DLD1 (cell line): ENCODE measurements at regions not wholly inside any gene's neighbourhood (a gene's known extent, or its start where the extent isn't known, plus 50 kb on each side); places are given as distances from the start of the nearest gene placed in this dataset.

Source experiments
- in situ Hi-C: cut with HindIII; loops from 2 replicates; pipeline ENCODE4 v1.10.0; 2017; ENCODE audit warnings: low sequenced_read_pairs

DNA sequence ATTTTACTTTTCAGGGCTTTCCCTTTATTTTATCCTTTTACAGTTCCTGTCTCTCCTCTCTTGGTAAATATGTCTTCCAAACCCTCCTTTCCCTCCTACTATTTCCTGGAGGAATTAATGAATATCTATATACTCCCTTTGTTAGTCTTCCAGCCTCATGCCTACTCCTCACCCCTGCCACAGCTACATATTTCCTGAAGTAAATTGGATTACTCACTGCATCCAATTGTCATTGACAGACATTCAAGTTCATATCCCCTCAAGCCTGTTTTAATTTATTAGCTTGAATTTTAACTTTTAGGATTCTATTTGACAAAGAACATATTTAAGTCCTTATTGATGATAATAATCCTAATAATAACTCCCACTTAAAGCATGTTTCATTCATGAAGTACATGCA is 314.5 kb downstream of the TMEM161B start:
- in situ Hi-C loops: no loop called here

DNA sequence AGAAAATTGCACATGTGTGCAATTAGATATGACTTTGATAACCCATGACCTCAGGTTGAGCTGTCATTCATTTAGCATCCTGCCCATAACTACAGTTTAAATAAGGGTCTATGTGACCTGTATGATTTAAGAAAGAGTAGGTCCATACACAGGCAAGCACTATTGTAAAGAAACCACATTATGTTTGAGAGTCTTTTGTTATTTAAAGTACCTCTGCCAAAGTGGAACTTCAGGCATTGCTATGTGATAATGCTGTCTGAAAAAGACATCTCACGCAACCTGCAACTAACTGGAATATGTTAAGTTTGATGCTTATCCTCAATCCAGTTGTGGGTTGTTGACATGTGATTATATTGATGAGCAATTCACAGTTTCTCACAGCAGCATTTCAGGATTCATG is 317.0 kb downstream of the TMEM161B start:
- in situ Hi-C loops: no loop called here

DNA sequence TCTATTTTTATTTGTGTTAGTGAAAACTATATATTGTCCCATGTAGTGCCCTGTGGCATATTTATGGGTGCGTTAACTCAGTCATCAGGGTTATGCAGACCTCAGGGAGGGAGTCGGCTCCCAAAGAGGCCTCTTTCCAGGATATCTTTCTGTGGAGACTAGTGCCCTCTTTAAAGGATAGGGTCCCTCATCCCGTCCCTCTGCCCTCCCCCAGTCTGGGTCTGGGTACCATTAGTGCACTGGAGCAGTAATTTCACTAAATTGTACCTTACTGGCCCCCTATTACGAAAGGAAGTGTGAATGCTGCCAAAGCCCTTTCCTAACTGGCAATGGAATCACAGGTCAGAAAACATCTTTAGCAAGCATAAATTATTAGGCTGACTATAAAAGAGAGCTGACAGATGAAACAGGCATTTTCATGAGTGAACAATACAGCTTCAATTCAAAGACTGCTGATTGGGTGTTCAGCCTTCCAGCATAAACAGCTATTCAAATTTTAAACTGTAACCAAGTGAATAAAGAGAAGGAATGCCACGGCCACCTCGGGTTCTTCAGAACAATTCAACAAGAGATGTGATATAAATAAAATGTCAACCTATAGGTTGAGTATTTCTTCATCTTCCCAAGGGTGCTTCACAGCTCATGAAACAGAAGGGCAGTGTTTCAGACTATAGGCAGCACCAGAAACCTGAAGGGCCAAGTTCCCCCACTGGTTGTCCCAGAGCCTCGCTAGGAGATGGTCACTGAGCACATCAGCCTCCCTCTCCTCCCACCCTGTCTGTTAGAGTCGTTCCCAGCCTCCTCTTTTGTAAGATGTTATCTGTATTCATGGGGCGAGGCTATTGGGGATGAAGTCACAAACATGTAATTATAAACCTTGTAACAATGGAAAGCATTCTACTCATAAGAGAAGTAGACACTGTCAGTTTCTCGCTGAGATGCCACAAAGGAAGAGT is 318.7 kb downstream of the TMEM161B start:
- in situ Hi-C loops: no loop called here

DNA sequence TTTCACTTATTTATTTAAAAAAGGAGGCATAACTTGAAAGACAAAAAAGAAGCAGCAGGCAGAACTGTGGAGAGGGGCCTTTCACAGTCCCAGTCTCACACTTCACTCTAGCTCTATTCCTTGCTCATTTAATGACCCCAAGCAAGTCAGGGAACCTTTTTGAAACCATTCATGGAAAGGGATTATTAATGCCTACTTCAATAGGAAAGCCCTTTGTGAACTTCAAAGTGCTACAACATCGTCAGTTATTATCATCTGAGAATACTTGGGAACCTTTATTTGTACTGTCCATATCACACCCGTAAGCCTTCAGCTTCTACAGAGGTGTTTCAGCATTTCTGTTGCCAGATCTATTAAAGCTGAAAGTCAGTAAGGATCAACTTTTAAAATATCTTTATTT is 320.2 kb downstream of the TMEM161B start:
- in situ Hi-C loops: no loop called here

DNA sequence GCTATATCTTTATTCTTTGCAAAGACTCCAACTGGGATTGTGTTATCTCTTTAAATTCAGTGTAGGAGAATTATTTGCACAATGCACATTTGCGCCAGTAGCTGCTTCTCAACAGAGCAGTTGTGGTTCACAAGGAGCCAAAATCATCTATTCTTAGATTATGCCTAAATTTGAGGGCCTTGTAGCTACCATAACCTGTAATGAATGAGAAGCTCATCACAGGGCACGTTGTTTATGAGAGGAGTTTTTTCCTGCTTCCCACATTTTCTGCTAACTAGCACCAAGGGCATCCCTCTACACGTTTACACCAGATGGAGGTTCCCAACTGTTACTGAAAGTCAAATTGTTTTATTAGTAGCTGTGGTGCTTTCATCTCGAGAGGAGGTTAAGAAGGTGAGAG is 322.4 kb downstream of the TMEM161B start:
- in situ Hi-C loops: no loop called here

DNA sequence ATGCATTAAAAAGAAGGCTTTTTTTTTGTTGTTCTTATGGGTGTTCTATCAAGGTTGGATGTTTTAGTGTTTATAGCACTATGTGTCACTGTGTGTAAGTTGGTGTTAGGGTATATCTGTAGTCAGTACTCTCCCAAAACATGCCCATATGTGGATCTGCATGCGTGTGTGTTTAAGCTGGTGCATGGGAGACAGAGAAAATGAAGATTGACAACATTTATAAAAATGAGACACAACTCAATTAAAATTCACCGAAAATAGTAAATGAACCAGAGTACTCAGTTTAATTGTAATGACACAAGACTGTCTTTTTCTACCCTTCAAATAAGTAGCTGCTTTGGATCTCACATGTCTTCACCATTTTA is 323.4 kb downstream of the TMEM161B start:
- in situ Hi-C loops: no loop called here

DNA sequence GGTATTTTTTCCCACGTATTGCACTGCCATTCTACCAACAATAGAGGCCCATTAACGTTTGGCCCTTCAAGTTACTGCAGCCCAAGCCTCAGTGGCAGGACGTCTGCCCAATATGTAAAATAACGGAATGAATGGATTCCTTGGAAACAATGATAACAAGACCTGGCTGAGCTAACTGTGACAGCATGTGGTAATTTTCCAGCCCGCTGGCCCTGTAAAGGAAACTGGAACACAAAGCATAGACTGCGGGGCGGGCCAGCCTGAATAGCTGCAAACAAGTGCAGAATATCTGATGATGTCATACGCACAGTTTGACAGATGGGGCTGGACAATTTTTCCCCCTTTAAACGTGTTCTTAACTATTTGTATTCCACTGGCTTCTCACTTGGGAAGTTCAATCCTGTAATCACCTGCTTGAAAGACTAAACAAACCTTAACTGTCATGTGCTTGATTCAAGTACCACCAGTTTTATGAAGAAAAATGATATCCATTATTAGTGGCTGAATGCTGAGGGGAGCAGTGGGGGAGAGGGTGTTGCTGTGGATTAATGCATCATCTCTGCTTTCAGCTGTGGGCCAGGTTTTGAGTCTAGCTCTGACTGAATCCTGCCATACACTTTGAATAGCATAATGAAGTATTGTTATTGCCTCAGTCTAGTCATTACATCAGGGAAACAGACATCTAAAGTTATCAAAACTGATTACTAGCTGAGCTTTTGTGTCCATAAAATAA is 323.9 kb downstream of the TMEM161B start:
- in situ Hi-C loops: no loop called here

DNA sequence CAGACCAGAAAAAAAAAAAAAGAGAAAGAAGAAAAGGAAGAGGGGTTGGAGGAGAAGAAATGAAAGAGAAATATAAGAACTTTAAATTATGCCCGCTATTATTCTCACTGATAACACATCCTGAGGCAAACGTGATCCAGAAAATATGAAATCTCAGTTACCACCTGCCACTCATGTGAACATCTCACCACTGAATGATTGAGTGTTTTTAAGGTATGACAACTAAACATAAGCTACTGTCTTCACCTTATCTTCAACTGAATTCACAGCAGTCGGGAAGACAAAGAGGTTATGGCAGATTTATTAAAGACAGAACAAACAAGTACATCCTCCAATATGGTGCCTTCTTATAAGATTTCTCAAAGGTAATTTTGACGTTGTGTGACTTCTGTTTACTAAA is 327.9 kb downstream of the TMEM161B start:
- in situ Hi-C loops: no loop called here

DNA sequence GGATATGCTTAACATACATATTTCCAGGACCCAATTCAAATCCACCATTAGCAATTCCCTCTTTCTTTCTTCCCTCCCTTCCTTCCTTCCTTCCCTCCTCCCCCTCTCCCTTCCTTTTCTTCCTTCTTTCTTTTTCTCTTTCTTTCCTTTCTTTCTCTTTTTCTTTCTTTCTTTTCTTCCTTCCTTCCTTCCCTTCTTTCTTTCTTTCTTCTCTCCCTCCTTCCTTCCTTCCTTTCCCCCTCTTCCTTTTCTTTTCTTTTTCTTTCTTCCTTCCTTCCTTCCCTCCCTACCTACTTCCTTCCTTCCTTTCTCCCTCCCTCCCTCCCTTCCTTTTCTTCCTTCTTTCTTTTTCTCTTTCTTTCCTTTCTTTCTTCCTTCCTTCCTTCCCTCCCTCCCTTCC is 332.0 kb downstream of the TMEM161B start:
- in situ Hi-C loops: no loop called here

DNA sequence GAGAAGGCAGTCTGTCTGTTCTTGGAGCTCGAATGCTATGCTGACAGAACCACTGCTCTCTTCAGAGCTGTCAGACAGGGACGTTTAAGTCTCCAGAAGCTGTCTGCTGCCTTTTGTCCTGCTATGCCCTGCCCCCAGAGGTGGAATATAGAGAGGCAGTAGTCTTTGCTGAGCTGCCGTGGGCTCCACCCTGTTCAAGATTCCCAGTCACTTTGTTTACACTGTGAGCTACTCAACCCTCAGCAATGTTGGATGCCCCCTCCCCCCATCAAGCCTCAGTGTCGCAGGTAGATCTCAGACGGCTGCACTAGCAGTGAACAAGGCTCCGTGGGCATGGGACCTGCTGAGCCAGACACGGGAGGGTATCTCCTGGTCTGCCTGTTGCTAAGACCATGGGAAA is 344.2 kb downstream of the TMEM161B start:
- in situ Hi-C loops: no loop called here

DNA sequence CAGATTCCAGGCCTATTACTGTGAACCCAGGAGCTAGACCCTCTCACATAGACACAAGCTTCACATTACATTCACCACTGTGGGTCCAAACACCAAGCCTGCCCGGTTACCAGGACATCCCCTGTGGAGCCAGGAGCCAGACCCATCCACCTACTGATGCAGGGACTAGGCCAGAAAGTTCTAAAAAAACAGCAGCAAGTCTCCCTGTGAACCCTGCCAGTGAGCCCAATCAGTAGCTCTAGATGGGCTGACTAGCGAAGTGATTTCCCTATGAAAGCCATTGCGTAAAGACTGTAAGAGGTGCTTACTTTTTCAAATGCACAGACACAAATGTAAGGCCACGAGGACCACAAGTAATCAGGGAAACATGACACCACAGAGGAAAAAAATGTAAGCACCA is 352.3 kb downstream of the TMEM161B start:
- in situ Hi-C loops: no loop called here

DNA sequence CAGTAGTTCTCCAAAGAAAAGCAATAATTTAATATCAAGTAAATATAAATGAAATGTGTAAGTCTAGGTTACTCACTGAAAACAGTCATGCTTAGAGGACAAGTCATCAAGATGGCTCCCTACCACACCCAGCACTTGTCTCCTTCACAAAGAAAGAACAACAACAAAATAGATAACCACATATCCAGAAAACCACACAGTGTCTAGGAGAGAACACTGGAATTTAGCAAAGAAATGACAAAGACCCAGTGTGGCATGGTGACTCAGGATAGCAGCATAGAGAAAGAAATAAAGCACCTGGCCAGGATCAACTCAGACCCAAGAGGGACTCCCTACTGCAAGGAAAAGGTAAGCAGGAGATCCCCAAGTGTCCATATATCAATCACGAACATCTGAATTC is 356.2 kb downstream of the TMEM161B start:
- in situ Hi-C loops: no loop called here

DNA sequence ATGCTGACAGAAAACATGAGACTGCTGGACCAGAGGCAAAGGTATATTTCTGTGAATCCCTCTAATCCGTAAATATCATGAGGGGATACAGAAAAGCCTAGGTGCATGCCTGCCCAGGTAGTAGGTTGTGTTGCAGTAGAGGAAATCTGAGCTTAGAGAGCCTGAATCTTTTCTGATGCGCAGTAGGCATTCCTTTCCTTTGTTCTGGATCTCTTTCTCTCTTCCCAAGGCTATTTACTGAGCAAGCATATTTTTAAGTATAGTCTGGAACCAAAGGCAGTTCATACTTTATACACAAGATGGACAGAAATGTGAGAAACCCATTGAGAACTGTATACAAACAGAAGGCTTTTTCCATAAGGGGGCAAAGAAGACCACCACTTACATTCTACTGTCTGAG is 359.3 kb downstream of the TMEM161B start:
- in situ Hi-C loops: no loop called here

DNA sequence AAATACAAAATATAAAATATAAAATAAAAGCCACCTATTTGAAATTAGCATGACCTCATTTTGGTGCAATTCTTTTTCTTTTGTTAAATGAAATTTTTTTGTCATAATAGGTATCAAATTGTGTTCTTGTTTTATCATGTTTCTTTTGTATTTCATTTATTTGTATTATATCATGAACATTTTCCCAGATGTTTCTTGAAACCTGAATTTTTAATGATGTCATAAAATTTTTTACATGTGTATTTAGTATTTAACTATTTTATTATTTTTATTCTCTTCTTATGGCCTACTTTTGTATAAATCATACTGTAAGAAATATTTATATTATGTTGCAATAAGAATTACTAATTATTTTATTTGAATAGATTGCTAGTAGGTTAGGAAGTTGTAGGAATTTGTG is 361.7 kb downstream of the TMEM161B start:
- in situ Hi-C loops: no loop called here

DNA sequence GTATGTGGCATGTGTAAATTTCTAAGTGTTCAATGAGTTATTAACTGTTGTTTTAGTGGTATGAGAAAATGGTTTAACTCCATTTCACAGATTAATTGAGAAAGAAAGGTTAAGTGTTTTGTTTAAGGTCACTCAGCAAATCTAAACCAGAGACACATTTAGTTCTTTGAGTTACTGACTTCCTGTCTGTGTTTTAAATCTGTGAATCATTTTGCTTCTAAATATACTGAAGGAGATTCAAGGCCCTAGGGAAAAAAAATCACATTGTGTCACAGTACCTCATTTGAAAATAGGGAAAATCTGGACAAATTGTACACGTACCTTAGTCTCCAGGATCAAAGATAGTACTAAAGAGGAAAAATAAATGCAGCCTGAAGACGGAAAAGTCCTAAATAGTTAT is 368.2 kb downstream of the TMEM161B start:
- in situ Hi-C loops: no loop called here

DNA sequence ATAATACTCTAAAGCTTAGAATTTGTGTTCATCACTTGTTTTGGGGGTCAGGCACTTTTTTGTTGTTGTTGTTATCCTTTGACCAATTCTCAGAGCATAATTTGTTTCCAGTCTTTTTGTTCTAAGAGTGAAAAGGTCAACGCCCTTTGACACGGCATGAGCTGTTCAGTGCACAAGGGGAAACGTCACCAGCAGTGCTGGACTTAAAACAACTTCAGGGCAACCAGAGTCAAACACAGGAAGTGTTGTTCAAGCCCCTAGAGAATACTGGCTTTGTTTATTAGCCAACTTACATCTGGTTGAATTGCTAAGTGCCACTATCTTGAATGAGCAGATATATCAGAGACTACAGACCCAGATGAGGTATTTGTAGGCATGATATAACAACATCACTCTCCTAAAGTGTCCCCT is 368.9 kb downstream of the TMEM161B start:
- in situ Hi-C loops: no loop called here

DNA sequence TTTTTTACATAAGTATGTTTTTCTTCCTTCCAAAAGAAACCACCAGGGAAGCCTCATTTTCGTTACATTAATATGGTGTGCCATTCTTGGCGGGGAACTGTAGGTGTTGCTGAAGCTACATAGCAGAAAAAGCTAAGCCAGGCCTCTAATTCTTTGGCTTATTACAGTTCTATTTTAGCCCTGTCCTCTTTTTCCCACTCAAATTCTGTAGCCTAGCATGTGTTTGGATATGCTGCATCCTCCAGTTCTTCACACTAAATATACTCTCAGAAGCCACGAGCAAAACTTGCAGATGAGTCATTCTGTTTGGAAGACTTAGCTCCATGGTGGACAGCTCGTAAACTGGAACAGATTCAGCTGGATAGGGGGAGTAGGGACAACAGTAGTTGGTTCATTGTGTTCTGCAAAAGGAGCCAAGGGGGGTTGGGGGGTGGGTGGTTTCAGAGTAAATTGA is 369.4 kb downstream of the TMEM161B start:
- in situ Hi-C loops: no loop called here

DNA sequence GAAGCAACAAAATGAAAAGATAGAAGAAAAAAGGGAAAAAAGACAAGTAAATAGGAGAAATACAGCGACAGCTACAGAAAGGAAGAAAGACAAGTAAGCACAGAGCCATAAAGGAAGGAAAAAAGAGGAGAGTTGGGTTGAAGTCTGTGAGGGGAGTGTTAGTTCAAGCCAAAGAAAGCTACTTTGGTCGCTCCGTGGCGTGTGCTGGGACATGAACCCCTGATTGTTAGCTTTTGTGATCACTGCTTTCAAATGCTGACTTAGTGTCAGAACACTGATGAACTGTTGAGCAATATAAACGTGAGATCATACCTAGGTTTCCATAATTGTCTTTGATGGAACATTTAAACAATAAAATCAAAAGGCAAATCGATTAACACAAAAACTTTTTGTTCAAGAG is 370.1 kb downstream of the TMEM161B start:
- in situ Hi-C loops: no loop called here

DNA sequence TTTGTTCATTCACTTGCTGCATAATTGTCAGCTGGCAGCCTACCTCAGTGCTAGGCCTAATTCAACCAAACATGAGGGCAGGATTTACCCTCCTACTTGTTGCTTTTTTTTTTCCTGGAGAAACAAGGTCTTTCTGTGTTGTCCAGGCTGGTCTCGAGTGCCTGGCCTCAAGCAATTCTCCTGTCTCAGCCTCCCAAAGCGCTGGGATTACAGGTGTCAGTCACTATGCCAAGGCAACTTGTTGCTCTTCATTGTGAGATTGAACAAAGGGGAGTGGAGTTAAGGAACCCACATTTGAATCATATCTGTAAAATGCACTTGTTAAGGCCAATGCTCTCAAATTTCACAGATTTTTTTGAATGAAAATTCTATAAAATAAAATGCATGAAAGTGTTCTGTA is 380.5 kb downstream of the TMEM161B start:
- in situ Hi-C loops: no loop called here

DNA sequence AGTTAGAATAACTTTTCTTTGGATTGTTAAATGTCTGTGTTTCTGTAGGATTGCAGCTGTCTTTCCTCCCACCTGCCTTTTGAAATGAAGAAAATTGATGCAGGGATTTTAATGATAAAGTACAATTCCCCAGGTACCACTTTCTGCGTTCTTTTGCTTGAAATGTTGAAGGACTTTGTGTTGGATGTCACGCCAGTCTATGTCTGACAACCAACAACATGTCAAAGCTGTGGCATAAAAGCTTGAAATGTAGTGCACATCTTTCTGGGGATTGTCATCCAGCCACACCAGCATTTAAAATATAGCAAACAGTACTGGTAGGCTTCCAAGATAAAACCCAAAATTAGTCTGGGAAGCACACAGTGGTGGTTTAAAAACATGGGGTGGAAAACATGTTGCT is 381.4 kb downstream of the TMEM161B start:
- in situ Hi-C loops: no loop called here

DNA sequence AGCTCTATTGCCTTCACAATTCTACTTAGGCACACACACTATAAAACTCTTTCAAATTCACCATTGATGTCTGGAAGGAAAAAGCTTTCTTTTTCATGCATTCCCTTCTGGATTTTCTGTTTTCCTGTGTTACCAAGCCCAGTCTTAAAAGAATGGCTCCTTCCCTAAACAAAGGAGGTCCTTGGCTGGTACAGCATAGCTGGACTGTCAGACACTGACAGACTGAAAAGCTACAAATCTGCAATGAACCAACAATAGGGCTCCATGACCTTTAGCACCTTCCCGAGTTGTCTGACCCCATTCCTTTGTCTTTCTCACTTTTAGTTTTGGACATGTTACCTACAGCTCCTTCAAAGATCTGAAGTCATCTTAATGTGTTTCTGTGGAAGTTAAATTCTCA is 382.5 kb downstream of the TMEM161B start:
- in situ Hi-C loops: no loop called here

DNA sequence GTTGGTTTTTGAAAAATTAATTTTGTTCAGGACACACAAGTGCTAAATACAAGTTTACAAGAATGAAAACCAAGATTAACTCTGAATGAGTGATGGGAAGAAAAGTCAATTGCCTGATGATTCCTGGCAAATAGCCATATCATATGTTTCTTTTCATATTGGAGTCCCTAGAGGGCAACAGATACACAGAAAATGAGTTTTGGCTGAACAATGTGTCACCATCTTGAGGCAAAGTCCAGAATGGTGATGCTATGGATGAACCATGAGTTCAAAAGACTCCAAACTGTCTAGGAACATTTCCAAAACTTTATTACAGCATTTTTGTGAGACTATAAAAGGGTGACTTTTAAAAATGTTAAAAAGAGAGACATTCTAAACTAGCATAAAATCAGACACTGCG is 382.9 kb downstream of the TMEM161B start:
- in situ Hi-C loops: no loop called here
